ENCODE measurements at regions not wholly inside any gene's neighbourhood (a gene's known extent, or its start where the extent isn't known, plus 50 kb on each side); places are given as distances from the start of the nearest gene placed in this dataset.

GRCh38 chr9:90741036-90741435, 60.6 kb upstream of the SYK start:
- Mint-ChIP-seq H3K27ac (no peak overlapping the region), H3K4me3 (no peak overlapping the region), H3K9me3 (ENCODE audit: low read depth) (peaks cover 7% of the 10 kb centered on the region), H3K27me3 (no peaks in the 10 kb centered on the region), H3K4me1 (no peaks in the 10 kb centered on the region), H3K36me3 (ENCODE audit: low read depth) (no peaks in the 10 kb centered on the region)
- ATAC-seq = no peak
- DNase-seq = no peak
- intact Hi-C loops (cut with DNase I, micrococcal nuclease) = no loop called here
- POLR2A ChIA-PET = no interaction called here
- CTCF ChIA-PET = no interaction called here

GRCh38 chr9:90737742-90738141, 63.9 kb upstream of the SYK start:
- CTCF ChIA-PET = no interaction called here
- H3K27me3 Mint-ChIP-seq = no peaks in the 10 kb centered on the region
- intact Hi-C loops (cut with DNase I, micrococcal nuclease) = no loop called here
- H3K27ac Mint-ChIP-seq = no peak overlapping the region
- POLR2A ChIA-PET = no interaction called here
- H3K4me3 Mint-ChIP-seq = no peak overlapping the region
- DNase-seq (no peak), ATAC-seq (no peak)
- no peaks in the 10 kb centered on the region for H3K36me3 Mint-ChIP-seq (ENCODE audit: low read depth)
- H3K9me3 Mint-ChIP-seq (ENCODE audit: low read depth) = peaks cover 7% of the 10 kb centered on the region
- H3K4me1 Mint-ChIP-seq = no peaks in the 10 kb centered on the region

- intact Hi-C loops (cut with DNase I, micrococcal nuclease) = no loop called here
Observed at GRCh38 chr9:90735952-90736351, 65.7 kb upstream of the SYK start.

GRCh38 chr9:90734631-90735030, 67.0 kb upstream of the SYK start:
- DNase-seq (no peak), ATAC-seq (no peak)
- no peaks in the 10 kb centered on the region for H3K4me1 Mint-ChIP-seq
- H3K9me3 Mint-ChIP-seq (ENCODE audit: low read depth) = peaks cover 2% of the 10 kb centered on the region
- ChIA-PET CTCF (no interaction called here), POLR2A (no interaction called here)
- H3K27me3 Mint-ChIP-seq = peaks cover 3% of the 10 kb centered on the region
- no peak overlapping the region for H3K27ac Mint-ChIP-seq
- no peak overlapping the region for H3K4me3 Mint-ChIP-seq
- intact Hi-C loops (cut with DNase I, micrococcal nuclease) = no loop called here
- H3K36me3 Mint-ChIP-seq (ENCODE audit: low read depth) = no peaks in the 10 kb centered on the region

More at GRCh38 chr9:90735952-90736351, 65.7 kb upstream of the SYK start:
- CTCF ChIA-PET = no interaction called here
- Mint-ChIP-seq H3K9me3 (ENCODE audit: low read depth) (peaks cover 7% of the 10 kb centered on the region), H3K27me3 (peaks cover 3% of the 10 kb centered on the region), H3K4me3 (no peak overlapping the region), H3K27ac (no peak overlapping the region), H3K4me1 (no peaks in the 10 kb centered on the region), H3K36me3 (ENCODE audit: low read depth) (no peaks in the 10 kb centered on the region)
- POLR2A ChIA-PET = no interaction called here
- no peak for ATAC-seq
- DNase-seq = no peak

- no peak for ATAC-seq
- Mint-ChIP-seq H3K9me3 (ENCODE audit: low read depth) (no peaks in the 10 kb centered on the region), H3K27ac (no peak overlapping the region), H3K36me3 (ENCODE audit: low read depth) (no peaks in the 10 kb centered on the region), H3K4me3 (no peak overlapping the region), H3K4me1 (no peaks in the 10 kb centered on the region), H3K27me3 (peaks cover 7% of the 10 kb centered on the region)
- DNase-seq = no peak
- POLR2A ChIA-PET = no interaction called here
- intact Hi-C loops (cut with DNase I, micrococcal nuclease) = no loop called here
- CTCF ChIA-PET = no interaction called here
Observed at GRCh38 chr9:90729351-90729750, 72.3 kb upstream of the SYK start.

- ChIA-PET CTCF (no interaction called here), POLR2A (no interaction called here)
- intact Hi-C loops (cut with DNase I, micrococcal nuclease) = no loop called here
- H3K36me3 Mint-ChIP-seq (ENCODE audit: low read depth) = no peaks in the 10 kb centered on the region
- DNase-seq = no peak
- peaks cover 7% of the 10 kb centered on the region for H3K27me3 Mint-ChIP-seq
- H3K4me3 Mint-ChIP-seq = no peak overlapping the region
- ATAC-seq = no peak
- H3K27ac Mint-ChIP-seq = no peak overlapping the region
- H3K4me1 Mint-ChIP-seq = no peaks in the 10 kb centered on the region
- no peaks in the 10 kb centered on the region for H3K9me3 Mint-ChIP-seq (ENCODE audit: low read depth)
Observed at GRCh38 chr9:90727488-90727887, 74.1 kb upstream of the SYK start.

GRCh38 chr9:90726215-90726614, 75.4 kb upstream of the SYK start:
- POLR2A ChIA-PET = no interaction called here
- DNase-seq (no peak), ATAC-seq (no peak)
- Mint-ChIP-seq H3K9me3 (ENCODE audit: low read depth) (no peaks in the 10 kb centered on the region), H3K4me1 (no peaks in the 10 kb centered on the region), H3K27me3 (peaks cover 4% of the 10 kb centered on the region), H3K27ac (no peak overlapping the region), H3K4me3 (no peak overlapping the region), H3K36me3 (ENCODE audit: low read depth) (no peaks in the 10 kb centered on the region)
- CTCF ChIA-PET = no interaction called here
- intact Hi-C loops (cut with DNase I, micrococcal nuclease) = no loop called here

GRCh38 chr9:90724880-90725279, 76.7 kb upstream of the SYK start:
- ChIA-PET CTCF (no interaction called here), POLR2A (no interaction called here)
- Mint-ChIP-seq H3K36me3 (ENCODE audit: low read depth) (no peaks in the 10 kb centered on the region), H3K27ac (no peak overlapping the region), H3K27me3 (peaks cover 7% of the 10 kb centered on the region), H3K4me3 (no peak overlapping the region), H3K4me1 (no peaks in the 10 kb centered on the region), H3K9me3 (ENCODE audit: low read depth) (no peaks in the 10 kb centered on the region)
- intact Hi-C loops (cut with DNase I, micrococcal nuclease) = no loop called here
- DNase-seq = no peak
- ATAC-seq = no peak

- peak; percentile 61 for ATAC-seq
- intact Hi-C loops (cut with DNase I, micrococcal nuclease) = no loop called here
- ChIA-PET CTCF (no interaction called here), POLR2A (no interaction called here)
- Mint-ChIP-seq H3K27ac (no peak overlapping the region), H3K4me3 (no peak overlapping the region), H3K27me3 (peaks cover 8% of the 10 kb centered on the region), H3K4me1 (no peaks in the 10 kb centered on the region), H3K36me3 (ENCODE audit: low read depth) (no peaks in the 10 kb centered on the region), H3K9me3 (ENCODE audit: low read depth) (no peaks in the 10 kb centered on the region)
- DNase-seq = no peak
Observed at GRCh38 chr9:90724112-90724511, 77.5 kb upstream of the SYK start.

- H3K27me3 Mint-ChIP-seq = peaks cover 8% of the 10 kb centered on the region
- H3K9me3 Mint-ChIP-seq (ENCODE audit: low read depth) = no peaks in the 10 kb centered on the region
- ChIA-PET POLR2A (no interaction called here), CTCF (no interaction called here)
- no peak for DNase-seq
- no peak overlapping the region for H3K4me3 Mint-ChIP-seq
- H3K27ac Mint-ChIP-seq = no peak overlapping the region
- H3K4me1 Mint-ChIP-seq = no peaks in the 10 kb centered on the region
- intact Hi-C loops (cut with DNase I, micrococcal nuclease) = no loop called here
- no peaks in the 10 kb centered on the region for H3K36me3 Mint-ChIP-seq (ENCODE audit: low read depth)
- ATAC-seq = no peak
Observed at GRCh38 chr9:90722071-90722470, 79.4 kb upstream of the DIRAS2 start.

GRCh38 chr9:90720621-90721265, 78.1 kb upstream of the DIRAS2 start:
- DNase-seq (no peak), ATAC-seq (no peak)
- intact Hi-C loops (cut with DNase I, micrococcal nuclease) = no loop called here
- no peak overlapping the region for H3K27ac Mint-ChIP-seq
- H3K36me3 Mint-ChIP-seq (ENCODE audit: low read depth) = no peaks in the 10 kb centered on the region
- no peaks in the 10 kb centered on the region for H3K9me3 Mint-ChIP-seq (ENCODE audit: low read depth)
- ChIA-PET CTCF (no interaction called here), POLR2A (no interaction called here)
- no peaks in the 10 kb centered on the region for H3K4me1 Mint-ChIP-seq
- H3K27me3 Mint-ChIP-seq = peaks cover 7% of the 10 kb centered on the region
- no peak overlapping the region for H3K4me3 Mint-ChIP-seq

- POLR2A ChIA-PET = no interaction called here
- Mint-ChIP-seq H3K4me1 (no peaks in the 10 kb centered on the region), H3K4me3 (no peak overlapping the region), H3K36me3 (ENCODE audit: low read depth) (no peaks in the 10 kb centered on the region), H3K27ac (no peak overlapping the region), H3K27me3 (peaks cover 15% of the 10 kb centered on the region), H3K9me3 (ENCODE audit: low read depth) (no peaks in the 10 kb centered on the region)
- ATAC-seq (no peak), DNase-seq (no peak)
- intact Hi-C loops (cut with DNase I, micrococcal nuclease) = no loop called here
- CTCF ChIA-PET = no interaction called here
Observed at GRCh38 chr9:90706230-90706629, 63.6 kb upstream of the DIRAS2 start.

GRCh38 chr9:90702441-90702955, 59.9 kb upstream of the DIRAS2 start:
- Mint-ChIP-seq H3K4me1 (no peaks in the 10 kb centered on the region), H3K27me3 (peaks cover 22% of the 10 kb centered on the region), H3K36me3 (ENCODE audit: low read depth) (no peaks in the 10 kb centered on the region), H3K9me3 (ENCODE audit: low read depth) (no peaks in the 10 kb centered on the region), H3K4me3 (no peak overlapping the region), H3K27ac (no peak overlapping the region)
- no peak for DNase-seq
- POLR2A ChIA-PET = no interaction called here
- CTCF ChIA-PET = no interaction called here
- no peak for ATAC-seq
- intact Hi-C loops (cut with DNase I, micrococcal nuclease) = no loop called here

All from activated CD4-positive, alpha-beta T cell treated with anti-CD3 and anti-CD28 coated beads for 36 hours (primary cell).